Loucy (cell line): ENCODE measurements at regions not wholly inside any gene's neighbourhood (a gene's known extent, or its start where the extent isn't known, plus 50 kb on each side); places are given as distances from the start of the nearest gene placed in this dataset.

ENCODE experiments used
- H2AFZ ChIP-seq: fragments of 200-600 bp; sonication (generic); 2 replicates; pipeline ENCODE4 v1.6.0; 2016; ENCODE audit warnings: antibody characterized with exemption, mild to moderate bottlenecking, low read length, moderate library complexity
- H3F3A ChIP-seq: fragments of 200-600 bp; 2 replicates; pipeline ENCODE4 v1.6.0; 2016; ENCODE audit warnings: antibody characterized with exemption, low read depth, mild to moderate bottlenecking
- H3K27me3 ChIP-seq: fragments of 200-600 bp; sonication (generic); 2 replicates; pipeline ENCODE4 v1.6.1; 2014; ENCODE audit warnings: low read length, mild to moderate bottlenecking; ENCODE audit not compliant: insufficient read depth, poor library complexity, severe bottlenecking
- H3K36me3 ChIP-seq: fragments of 200-600 bp; sonication (generic); 2 replicates; pipeline ENCODE4 v1.6.1; 2016; ENCODE audit warnings: low read length; ENCODE audit not compliant: insufficient read depth
- H3K4me1 ChIP-seq: fragments of 200-600 bp; sonication (generic); 2 replicates; pipeline ENCODE4 v1.5.1; 2014; ENCODE audit warnings: low read length, mild to moderate bottlenecking; ENCODE audit not compliant: insufficient read depth, poor library complexity, severe bottlenecking
- H3K4me2 ChIP-seq: fragments of 200-600 bp; sonication (generic); 2 replicates; pipeline ENCODE4 v1.6.0; 2014; ENCODE audit warnings: antibody characterized with exemption, low read length, low read depth, mild to moderate bottlenecking; ENCODE audit not compliant: poor library complexity, severe bottlenecking
- H3K4me3 ChIP-seq: fragments of 200-600 bp; sonication (generic); 2 replicates; pipeline ENCODE4 v1.5.1; 2014; ENCODE audit warnings: low read length, mild to moderate bottlenecking, mixed read lengths; ENCODE audit not compliant: poor library complexity, severe bottlenecking
- H3K79me2 ChIP-seq: fragments of 200-600 bp; sonication (generic); 2 replicates; pipeline ENCODE4 v1.6.1; 2014; ENCODE audit warnings: low read length; ENCODE audit not compliant: insufficient read depth
- H3K9ac ChIP-seq: fragments of 200-600 bp; sonication (generic); 2 replicates; pipeline ENCODE4 v1.6.0; 2014; ENCODE audit warnings: mild to moderate bottlenecking, low read depth, low read length, moderate library complexity; ENCODE audit not compliant: poor library complexity, severe bottlenecking
- H3K9me2 ChIP-seq: fragments of 200-600 bp; sonication (generic); replicated peaks from 2 replicates; pipeline ENCODE4 v1.6.1; 2016; ENCODE audit warnings: low read depth, low read length, mixed read lengths
- H3K9me3 ChIP-seq: fragments of 200-600 bp; sonication (generic); 2 replicates; pipeline ENCODE4 v1.6.1; 2014; ENCODE audit warnings: mild to moderate bottlenecking, antibody characterized with exemption, low read length, low read depth; ENCODE audit not compliant: insufficient read depth
- H4K20me1 ChIP-seq: fragments of 200-600 bp; sonication (generic); 2 replicates; pipeline ENCODE4 v1.6.0; 2014; ENCODE audit warnings: antibody characterized with exemption, low read length, mild to moderate bottlenecking; ENCODE audit not compliant: insufficient read depth, poor library complexity, severe bottlenecking
- EZH2phosphoT487 ChIP-seq: fragments of 200-600 bp; IDR thresholded peaks from 2 replicates; pipeline ENCODE4 v1.6.1; 2018; ENCODE audit warnings: antibody characterized with exemption, mild to moderate bottlenecking, moderate library complexity, borderline replicate concordance
- TF ChIP-seq, protein P1 (sequence below): fragments of 200-600 bp; sonication (generic); conservative IDR thresholded peaks from 2 replicates; pipeline ENCODE4 v1.5.1; 2014; ENCODE audit warnings: mild to moderate bottlenecking, antibody characterized with exemption, low read length

DNA sequence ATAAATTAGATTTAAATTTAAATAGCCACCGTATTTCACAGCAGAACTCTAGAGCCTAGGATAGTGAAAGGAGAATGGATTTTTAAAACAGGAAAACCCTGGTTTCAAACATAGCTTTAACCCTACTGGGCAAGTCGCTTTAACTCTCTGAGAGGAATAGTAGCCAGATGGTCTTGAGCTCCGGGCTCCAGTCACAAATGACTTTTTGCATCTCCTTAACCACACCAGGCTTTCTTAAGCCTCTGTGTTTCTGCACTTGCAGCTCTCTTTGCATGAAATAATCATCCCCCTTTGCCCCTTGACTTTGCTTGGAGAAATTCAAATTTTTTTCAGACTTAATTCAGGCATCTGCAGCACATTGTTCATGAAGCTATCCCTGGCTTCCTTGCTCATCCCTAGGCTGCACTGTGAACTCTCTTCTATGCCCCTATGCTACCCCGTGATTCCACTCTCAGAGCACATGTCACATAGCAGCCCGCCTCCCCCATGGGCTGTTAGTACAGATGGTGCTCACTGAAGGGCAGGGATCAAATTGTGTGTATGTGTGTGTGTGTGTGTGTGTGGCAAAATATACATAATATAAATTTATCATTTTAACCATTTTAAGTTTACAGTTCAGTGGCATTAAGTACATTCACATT, 68.8 kb upstream of the DAB1 start:
- no peak for TF ChIP-seq EZH2phosphoT487
- Histone ChIP-seq H4K20me1 (no peaks in the 10 kb centered on the region), H2AFZ (no peak overlapping the region), H3K9me2 (no peaks in the 10 kb centered on the region), H3K36me3 (no peaks in the 10 kb centered on the region), H3K79me2 (no peaks in the 10 kb centered on the region), H3K4me2 (no peak overlapping the region), H3F3A (no peaks in the 10 kb centered on the region), H3K4me3 (no peak overlapping the region), H3K9me3 (no peaks in the 10 kb centered on the region), H3K27me3 (no peaks in the 10 kb centered on the region), H3K9ac (no peak overlapping the region), H3K4me1 (no peaks in the 10 kb centered on the region)

DNA sequence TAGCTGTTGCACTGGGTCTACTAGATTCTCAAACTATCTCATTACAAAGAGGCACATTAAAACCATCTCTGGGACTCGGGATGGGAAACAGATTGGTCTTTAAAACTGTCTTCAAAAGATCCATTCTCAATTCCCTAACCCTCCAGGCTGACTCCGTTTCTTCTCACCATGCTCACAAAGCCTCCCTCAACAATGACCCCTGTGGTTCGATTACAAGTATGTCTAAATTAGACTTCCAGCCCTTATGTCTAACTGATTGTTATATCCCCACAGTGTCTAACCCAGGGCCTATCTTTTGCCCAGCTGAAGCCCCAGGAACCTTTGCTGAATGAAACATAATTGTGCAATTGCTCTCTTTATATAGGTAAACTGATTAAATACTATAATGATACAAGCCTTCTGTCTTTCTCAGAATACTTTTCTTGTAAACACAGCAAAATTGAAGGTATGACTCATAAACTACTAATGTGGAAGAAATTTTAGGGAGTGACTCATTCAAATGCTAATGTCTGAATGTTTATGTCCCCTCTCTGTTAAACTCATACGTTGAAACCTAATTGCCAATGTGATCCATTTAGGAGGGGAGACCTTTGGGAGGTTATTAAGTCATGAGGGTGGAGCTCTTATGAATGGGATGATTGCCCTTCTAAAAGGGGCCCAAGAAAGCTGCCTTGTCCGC, 65.6 kb upstream of the DAB1 start:
- Histone ChIP-seq H3K27me3 (no peaks in the 10 kb centered on the region), H3K36me3 (no peaks in the 10 kb centered on the region), H4K20me1 (no peaks in the 10 kb centered on the region), H3K4me3 (no peak overlapping the region), H3K9me2 (no peaks in the 10 kb centered on the region), H3K4me1 (no peaks in the 10 kb centered on the region), H2AFZ (no peak overlapping the region), H3K4me2 (no peak overlapping the region), H3K79me2 (no peaks in the 10 kb centered on the region), H3F3A (no peaks in the 10 kb centered on the region), H3K9ac (no peak overlapping the region), H3K9me3 (no peaks in the 10 kb centered on the region)
- TF ChIP-seq, protein P1, sequence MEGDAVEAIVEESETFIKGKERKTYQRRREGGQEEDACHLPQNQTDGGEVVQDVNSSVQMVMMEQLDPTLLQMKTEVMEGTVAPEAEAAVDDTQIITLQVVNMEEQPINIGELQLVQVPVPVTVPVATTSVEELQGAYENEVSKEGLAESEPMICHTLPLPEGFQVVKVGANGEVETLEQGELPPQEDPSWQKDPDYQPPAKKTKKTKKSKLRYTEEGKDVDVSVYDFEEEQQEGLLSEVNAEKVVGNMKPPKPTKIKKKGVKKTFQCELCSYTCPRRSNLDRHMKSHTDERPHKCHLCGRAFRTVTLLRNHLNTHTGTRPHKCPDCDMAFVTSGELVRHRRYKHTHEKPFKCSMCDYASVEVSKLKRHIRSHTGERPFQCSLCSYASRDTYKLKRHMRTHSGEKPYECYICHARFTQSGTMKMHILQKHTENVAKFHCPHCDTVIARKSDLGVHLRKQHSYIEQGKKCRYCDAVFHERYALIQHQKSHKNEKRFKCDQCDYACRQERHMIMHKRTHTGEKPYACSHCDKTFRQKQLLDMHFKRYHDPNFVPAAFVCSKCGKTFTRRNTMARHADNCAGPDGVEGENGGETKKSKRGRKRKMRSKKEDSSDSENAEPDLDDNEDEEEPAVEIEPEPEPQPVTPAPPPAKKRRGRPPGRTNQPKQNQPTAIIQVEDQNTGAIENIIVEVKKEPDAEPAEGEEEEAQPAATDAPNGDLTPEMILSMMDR = no peak
- no peak for TF ChIP-seq EZH2phosphoT487

- Histone ChIP-seq H3K27me3 (no peaks in the 10 kb centered on the region), H3K4me2 (no peak overlapping the region), H3K9me3 (no peaks in the 10 kb centered on the region), H3K9me2 (no peaks in the 10 kb centered on the region), H3K4me3 (no peak overlapping the region), H4K20me1 (no peaks in the 10 kb centered on the region), H3F3A (no peaks in the 10 kb centered on the region), H3K9ac (no peak overlapping the region), H3K4me1 (no peaks in the 10 kb centered on the region), H2AFZ (no peak overlapping the region), H3K36me3 (no peaks in the 10 kb centered on the region), H3K79me2 (no peaks in the 10 kb centered on the region)
- TF ChIP-seq EZH2phosphoT487 = no peak
- TF ChIP-seq, protein P1 = no peak
Measured at GRCh38 chr1:57485643-57486042, 61.8 kb upstream of the DAB1 start.
